Right lobe of liver (tissue), 4 donors: ENCODE measurements at regions not wholly inside any gene's neighbourhood (a gene's known extent, or its start where the extent isn't known, plus 50 kb on each side); places are given as distances from the start of the nearest gene placed in this dataset.

Experiments
- POLR2A ChIP-seq: fragments of 450-650 bp; IDR thresholded peaks from one replicate; pipeline ENCODE4 v1.6.1; 2017; ENCODE audit warnings: antibody characterized with exemption, mild to moderate bottlenecking
- TF ChIP-seq, protein P1 (sequence below), 4 donors: fragments of 200-600 bp in 3 of 4; fragments of 450-650 bp in 1 of 4; IDR thresholded peaks; one replicate each; pipeline versions ENCODE4 v1.5.1 to v1.8.0; 2016 to 2022; ENCODE audit warnings: antibody characterized with exemption in 4 of 4, mild to moderate bottlenecking in 2 of 4
- donor health status: DM: no; HTN: no; CAD: no.
- donor health status: DM: no; HTN: no; CAD: no.
- donor health status: DM: no; HTN: yes; CAD: no.

DNA sequence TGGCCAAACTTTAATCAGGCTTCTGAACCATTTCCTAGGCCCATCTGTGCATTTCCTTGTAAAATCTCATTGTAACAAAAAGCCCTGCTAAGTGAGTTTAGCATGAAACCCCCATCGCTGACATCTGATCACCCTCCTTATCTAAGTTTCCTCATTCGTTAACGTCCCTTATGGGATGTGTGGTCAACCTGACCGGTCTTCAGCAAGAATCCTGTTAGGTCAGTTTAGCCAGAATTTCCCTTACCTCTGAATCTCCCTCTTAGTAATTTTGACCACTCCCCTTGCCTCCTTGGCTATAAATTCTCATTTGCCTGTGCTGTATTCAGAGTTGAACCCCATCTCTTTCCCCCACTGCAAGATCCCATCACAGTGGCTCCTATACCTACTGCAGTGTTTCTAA lies 239.3 kb downstream of the RMST start:
- TF ChIP-seq, protein P1, sequence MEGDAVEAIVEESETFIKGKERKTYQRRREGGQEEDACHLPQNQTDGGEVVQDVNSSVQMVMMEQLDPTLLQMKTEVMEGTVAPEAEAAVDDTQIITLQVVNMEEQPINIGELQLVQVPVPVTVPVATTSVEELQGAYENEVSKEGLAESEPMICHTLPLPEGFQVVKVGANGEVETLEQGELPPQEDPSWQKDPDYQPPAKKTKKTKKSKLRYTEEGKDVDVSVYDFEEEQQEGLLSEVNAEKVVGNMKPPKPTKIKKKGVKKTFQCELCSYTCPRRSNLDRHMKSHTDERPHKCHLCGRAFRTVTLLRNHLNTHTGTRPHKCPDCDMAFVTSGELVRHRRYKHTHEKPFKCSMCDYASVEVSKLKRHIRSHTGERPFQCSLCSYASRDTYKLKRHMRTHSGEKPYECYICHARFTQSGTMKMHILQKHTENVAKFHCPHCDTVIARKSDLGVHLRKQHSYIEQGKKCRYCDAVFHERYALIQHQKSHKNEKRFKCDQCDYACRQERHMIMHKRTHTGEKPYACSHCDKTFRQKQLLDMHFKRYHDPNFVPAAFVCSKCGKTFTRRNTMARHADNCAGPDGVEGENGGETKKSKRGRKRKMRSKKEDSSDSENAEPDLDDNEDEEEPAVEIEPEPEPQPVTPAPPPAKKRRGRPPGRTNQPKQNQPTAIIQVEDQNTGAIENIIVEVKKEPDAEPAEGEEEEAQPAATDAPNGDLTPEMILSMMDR (IDR thresholded peaks at IDR 0.05): no peak
- TF ChIP-seq POLR2A: no peak
